ENCODE measurements at regions not wholly inside any gene's neighbourhood (a gene's known extent, or its start where the extent isn't known, plus 50 kb on each side); places are given as distances from the start of the nearest gene placed in this dataset.

DNA sequence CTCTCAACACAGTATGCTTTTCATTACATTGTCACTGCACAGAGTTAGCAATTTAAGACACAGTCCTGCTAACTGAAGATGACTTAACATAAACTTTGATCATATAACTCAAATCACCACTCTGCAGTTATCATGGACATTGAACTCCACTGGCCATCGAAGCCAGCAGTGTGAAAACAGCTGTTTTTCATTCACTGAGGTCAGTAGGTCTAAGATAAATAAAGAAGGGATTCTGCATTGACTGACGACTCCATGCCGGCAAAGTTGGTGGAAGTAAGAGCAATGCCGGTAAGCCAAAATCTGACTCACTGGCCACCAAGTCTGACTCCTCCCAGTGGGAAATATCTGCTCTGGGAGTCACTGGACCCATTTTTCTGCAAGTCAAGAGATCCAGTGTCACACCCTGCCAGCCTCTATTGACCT is 449.9 kb upstream of the ANKRD30A start:
- no peak overlapping the region for H3K27ac ChIP-seq
- intact Hi-C loops (cut with DNase I): no loop called here
- peaks cover 0 to 7% (median 0%) of the 10 kb centered on the region in 4 donors for H3K4me1 ChIP-seq
- TF ChIP-seq CTCF (IDR thresholded peaks at IDR 0.05): no peak
- no peak for TF ChIP-seq POLR2A (IDR thresholded peaks at IDR 0.05)
- DNase-seq: no peak
- H3K4me3 ChIP-seq: no peak overlapping the region
- ATAC-seq: no peak
- 39% methylated on average over 4 of the region's 4 CpGs for WGBS (ENCODE audit: insufficient coverage, low coverage, low lambda C conversion rate, missing lambda C conversion rate)
- no peaks in the 10 kb centered on the region for H3K36me3 ChIP-seq
- no peaks in the 10 kb centered on the region for H3K9me3 ChIP-seq
- H3K27me3 ChIP-seq: no peaks in the 10 kb centered on the region

DNA sequence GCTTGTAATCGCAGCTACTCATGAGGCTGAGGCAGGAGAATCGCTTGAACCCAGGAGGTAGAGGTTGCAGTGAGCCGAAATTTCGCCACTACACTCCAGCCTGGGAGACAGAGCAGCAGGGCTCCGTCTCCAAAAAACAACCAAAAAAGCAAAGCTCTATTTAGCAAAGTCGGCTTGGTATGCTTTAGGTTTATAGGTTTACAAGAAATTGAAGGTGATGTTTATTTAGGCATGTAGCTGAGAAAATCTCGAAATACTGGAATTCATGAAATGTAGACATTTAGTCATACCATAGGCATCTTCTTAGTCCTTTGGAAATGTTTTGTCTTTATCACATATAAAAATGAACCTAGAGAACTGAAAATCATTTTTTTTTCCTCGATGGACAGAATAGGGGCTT is 453.8 kb upstream of the ANKRD30A start:
- no peak overlapping the region for H3K27ac ChIP-seq
- intact Hi-C loops (cut with DNase I): no loop called here
- TF ChIP-seq CTCF (IDR thresholded peaks at IDR 0.05): no peak
- no peak for TF ChIP-seq POLR2A (IDR thresholded peaks at IDR 0.05)
- peaks cover 0 to 7% (median 0%) of the 10 kb centered on the region in 4 donors for H3K4me1 ChIP-seq
- H3K9me3 ChIP-seq: no peaks in the 10 kb centered on the region
- no peak overlapping the region for H3K4me3 ChIP-seq
- H3K27me3 ChIP-seq: no peaks in the 10 kb centered on the region
- ATAC-seq (no peak), DNase-seq (no peak)
- WGBS (ENCODE audit: insufficient coverage, low coverage, low lambda C conversion rate, missing lambda C conversion rate): 65% methylated on average over 8 of the region's 8 CpGs
- H3K36me3 ChIP-seq: no peaks in the 10 kb centered on the region

GRCh38 chr10:36670621-36671402 is 454.6 kb upstream of the ANKRD30A start:
- no peaks in the 10 kb centered on the region for H3K27me3 ChIP-seq
- no peaks in the 10 kb centered on the region for H3K9me3 ChIP-seq
- H3K4me1 ChIP-seq: peaks cover 0 to 7% (median 0%) of the 10 kb centered on the region in 4 donors
- WGBS (ENCODE audit: insufficient coverage, low coverage, low lambda C conversion rate, missing lambda C conversion rate): 37% methylated on average over 4 of the region's 4 CpGs
- TF ChIP-seq POLR2A (IDR thresholded peaks at IDR 0.05): no peak
- no peak for TF ChIP-seq CTCF (IDR thresholded peaks at IDR 0.05)
- no peak overlapping the region for H3K4me3 ChIP-seq
- H3K27ac ChIP-seq: peak overlapping the region in 1 of 3 donors; percentile 18
- DNase-seq (no peak), ATAC-seq (peak in 1 of 4 donors; percentile 76)
- intact Hi-C loops (cut with DNase I): no loop called here
- no peaks in the 10 kb centered on the region for H3K36me3 ChIP-seq

DNA sequence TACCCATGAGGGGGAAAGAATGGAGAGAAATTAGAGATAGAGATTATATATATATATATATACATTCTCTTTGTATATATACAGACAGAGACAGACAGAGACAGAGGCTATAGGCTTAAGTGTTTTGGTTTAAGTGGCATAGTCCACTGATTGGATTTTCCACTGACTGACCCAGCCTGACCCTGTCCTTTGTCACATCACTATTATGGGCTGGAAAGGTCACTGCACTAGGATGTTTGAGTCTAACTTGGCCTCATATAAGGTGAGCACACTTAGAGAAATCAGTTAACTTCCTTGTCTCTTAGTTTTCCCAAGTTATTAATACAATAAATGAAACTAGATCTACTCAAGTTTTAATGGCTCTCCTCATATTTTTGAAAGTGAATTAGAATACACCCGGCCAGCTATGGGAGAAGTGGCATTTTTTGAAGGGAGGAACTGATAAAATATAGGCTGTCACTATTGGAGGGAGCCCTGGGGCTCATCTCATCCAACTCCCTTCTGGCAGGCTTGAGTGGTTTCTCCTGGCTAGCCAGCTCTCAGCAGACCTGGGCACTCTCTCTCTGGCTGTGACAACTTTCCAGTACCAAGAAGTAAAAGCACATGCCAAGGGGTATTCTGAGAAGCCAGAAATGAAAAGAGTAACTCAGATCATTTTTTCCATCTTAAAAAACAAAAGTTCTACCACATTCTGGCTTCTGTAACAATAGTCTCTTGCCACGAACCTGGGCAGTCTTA is 455.6 kb upstream of the ANKRD30A start:
- peak in 1 of 4 donors; percentile 72 for ATAC-seq
- WGBS (ENCODE audit: insufficient coverage, low coverage, low lambda C conversion rate, missing lambda C conversion rate): 54% methylated on average over 2 of the region's 2 CpGs

More for the DNA sequence above, 455.6 kb upstream of the ANKRD30A start:
- Histone ChIP-seq H3K4me3 (no peak overlapping the region), H3K27me3 (no peaks in the 10 kb centered on the region), H3K27ac (no peak overlapping the region), H3K36me3 (no peaks in the 10 kb centered on the region), H3K9me3 (no peaks in the 10 kb centered on the region), H3K4me1 (peaks cover 0 to 7% (median 0%) of the 10 kb centered on the region in 4 donors)
- intact Hi-C loops (cut with DNase I): no loop called here
- DNase-seq: no peak
- TF ChIP-seq CTCF (IDR thresholded peaks at IDR 0.05): no peak
- TF ChIP-seq POLR2A (IDR thresholded peaks at IDR 0.05): no peak

Data from right lobe of liver (tissue), 6 donors.